Mesothelial cell of epicardium (in vitro differentiated cells): ENCODE measurements at regions not wholly inside any gene's neighbourhood (a gene's known extent, or its start where the extent isn't known, plus 50 kb on each side); places are given as distances from the start of the nearest gene placed in this dataset.

ENCODE experiments used
- DNase-seq, 2 experiments: peaks; one replicate each; pipeline ENCODE4 v3.0.0; 2021; ENCODE audit warnings: low spot score in 2 of 2; ENCODE audit not compliant: unreplicated experiment in 2 of 2
- H3K27ac Mint-ChIP-seq: 2 replicates; pipeline ENCODE4 v1.8.0; 2021; ENCODE audit warnings: mixed read lengths
- H3K27me3 Mint-ChIP-seq: 2 replicates; pipeline ENCODE4 v1.8.0; 2021; ENCODE audit warnings: low read depth, mixed read lengths
- H3K36me3 Mint-ChIP-seq: 2 replicates; pipeline ENCODE4 v1.8.0; 2021; ENCODE audit warnings: mixed read lengths
- H3K4me1 Mint-ChIP-seq: 2 replicates; pipeline ENCODE4 v1.8.0; 2021; ENCODE audit warnings: mixed read lengths
- H3K4me3 Mint-ChIP-seq: 2 replicates; pipeline ENCODE4 v1.8.0; 2021; ENCODE audit warnings: mild to moderate bottlenecking, moderate library complexity, mixed read lengths
- H3K9me3 Mint-ChIP-seq: 2 replicates; pipeline ENCODE4 v1.8.0; 2021; ENCODE audit warnings: mixed read lengths
- TF ChIP-seq, protein P1 (sequence below): fragments of 200-600 bp; sonication (generic); IDR thresholded peaks from one replicate; pipeline ENCODE4 v1.5.0; 2021; ENCODE audit warnings: antibody characterized with exemption; ENCODE audit not compliant: unreplicated experiment

DNA sequence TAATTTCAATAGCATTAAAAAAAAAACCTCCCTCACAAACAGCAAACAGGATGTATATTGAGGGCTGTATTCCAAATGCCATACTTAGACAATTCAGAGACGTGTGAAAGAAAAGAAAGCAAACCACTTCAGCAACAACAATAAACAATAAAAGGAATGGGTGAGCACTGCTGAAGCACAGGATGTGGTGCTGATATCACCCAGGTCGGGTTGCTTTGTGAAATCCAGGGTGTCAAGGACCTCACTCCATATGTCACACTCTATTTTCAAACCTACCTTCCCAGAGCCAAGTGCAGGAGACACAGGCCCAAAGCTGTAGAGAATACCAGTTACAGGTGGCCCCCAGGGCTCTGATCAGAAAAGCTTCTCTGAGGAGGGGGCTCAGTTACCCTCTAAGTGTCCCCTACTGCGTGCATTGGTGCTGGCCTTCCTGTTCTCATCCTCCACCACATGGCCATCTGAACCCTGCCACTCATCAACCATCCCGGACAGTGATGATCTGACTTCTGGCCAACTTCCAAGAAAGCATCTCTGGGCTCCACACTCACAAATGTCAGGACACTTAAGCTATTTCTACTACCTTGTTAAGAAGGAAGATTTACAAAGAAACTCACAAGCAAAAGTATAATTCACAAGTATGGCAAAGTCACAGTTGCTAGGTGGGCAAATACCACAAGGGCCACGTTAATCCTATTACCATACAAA, 363.0 kb downstream of the SS18 start:
- Mint-ChIP-seq H3K9me3 (peaks cover 26% of the 10 kb centered on the region), H3K4me1 (no peaks in the 10 kb centered on the region), H3K27ac (no peak overlapping the region), H3K36me3 (peaks cover 3% of the 10 kb centered on the region), H3K27me3 (no peaks in the 10 kb centered on the region), H3K4me3 (no peak overlapping the region)
- DNase-seq: no peak
- TF ChIP-seq, protein P1, sequence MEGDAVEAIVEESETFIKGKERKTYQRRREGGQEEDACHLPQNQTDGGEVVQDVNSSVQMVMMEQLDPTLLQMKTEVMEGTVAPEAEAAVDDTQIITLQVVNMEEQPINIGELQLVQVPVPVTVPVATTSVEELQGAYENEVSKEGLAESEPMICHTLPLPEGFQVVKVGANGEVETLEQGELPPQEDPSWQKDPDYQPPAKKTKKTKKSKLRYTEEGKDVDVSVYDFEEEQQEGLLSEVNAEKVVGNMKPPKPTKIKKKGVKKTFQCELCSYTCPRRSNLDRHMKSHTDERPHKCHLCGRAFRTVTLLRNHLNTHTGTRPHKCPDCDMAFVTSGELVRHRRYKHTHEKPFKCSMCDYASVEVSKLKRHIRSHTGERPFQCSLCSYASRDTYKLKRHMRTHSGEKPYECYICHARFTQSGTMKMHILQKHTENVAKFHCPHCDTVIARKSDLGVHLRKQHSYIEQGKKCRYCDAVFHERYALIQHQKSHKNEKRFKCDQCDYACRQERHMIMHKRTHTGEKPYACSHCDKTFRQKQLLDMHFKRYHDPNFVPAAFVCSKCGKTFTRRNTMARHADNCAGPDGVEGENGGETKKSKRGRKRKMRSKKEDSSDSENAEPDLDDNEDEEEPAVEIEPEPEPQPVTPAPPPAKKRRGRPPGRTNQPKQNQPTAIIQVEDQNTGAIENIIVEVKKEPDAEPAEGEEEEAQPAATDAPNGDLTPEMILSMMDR: no peak

DNA sequence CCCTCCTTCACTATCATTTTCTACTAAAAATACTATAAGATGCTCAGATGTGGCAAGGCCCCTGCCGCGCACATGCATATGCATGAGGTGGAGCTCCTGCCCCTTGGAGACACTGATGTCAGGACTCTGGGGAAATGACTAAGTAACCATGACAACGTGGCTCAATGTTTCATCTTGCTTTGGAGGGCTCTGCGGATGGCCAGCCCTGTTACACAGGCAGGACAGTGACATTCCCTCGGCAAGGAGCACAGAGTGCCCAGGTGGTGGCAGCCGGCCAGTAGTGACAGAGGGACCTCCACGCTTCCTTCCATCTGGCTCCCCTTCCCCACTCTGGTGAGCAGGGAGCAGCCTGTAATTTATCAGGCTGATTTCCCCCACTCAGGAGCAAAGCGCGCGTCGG, 364.1 kb downstream of the SS18 start:
- TF ChIP-seq, protein P1: no peak
- Mint-ChIP-seq H3K9me3 (peaks cover 23% of the 10 kb centered on the region), H3K4me1 (no peaks in the 10 kb centered on the region), H3K27ac (no peak overlapping the region), H3K36me3 (peaks cover 3% of the 10 kb centered on the region), H3K27me3 (no peaks in the 10 kb centered on the region), H3K4me3 (no peak overlapping the region)
- DNase-seq: no peak

DNA sequence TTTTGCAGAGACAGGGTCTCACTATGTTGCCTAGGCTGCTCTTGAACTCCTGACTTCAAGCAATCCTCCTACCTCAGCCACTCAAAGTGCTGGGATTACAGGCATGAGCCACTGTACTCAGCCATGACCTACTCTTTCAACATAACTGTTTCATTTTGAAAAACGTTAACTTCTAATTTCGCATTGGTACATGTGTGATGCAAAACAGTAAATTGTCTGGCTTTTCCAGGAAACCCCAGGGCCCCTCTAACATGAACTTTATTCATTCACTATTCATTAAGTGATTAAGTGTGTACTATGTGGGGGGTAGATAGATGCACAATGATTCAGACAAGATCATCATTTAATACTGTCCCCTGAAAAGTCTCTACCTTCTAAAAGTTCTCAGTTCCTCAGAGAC, 364.9 kb downstream of the SS18 start:
- Mint-ChIP-seq H3K36me3 (peaks cover 3% of the 10 kb centered on the region), H3K4me1 (no peaks in the 10 kb centered on the region), H3K27me3 (no peaks in the 10 kb centered on the region), H3K9me3 (peaks cover 20% of the 10 kb centered on the region), H3K4me3 (no peak overlapping the region), H3K27ac (no peak overlapping the region)
- TF ChIP-seq, protein P1: no peak
- no peak for DNase-seq

DNA sequence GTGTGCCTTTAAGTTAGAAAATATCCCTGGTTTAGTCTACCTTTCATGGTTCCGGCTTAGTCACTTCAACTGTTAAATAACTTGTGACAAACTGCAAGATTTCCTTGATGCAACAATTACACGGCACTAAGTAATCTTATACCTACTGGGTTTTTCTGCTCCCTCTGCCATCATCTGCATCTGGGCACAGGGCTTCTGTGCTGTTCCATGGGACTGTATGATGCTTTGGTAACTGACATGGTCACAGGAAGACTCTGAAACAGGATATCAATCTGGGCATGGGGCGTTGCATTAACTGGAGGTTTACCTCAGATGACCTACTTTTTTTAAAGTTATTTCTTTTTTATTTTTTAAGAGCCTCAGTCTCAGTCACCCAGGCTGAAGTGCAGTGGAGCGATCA, 365.4 kb downstream of the SS18 start:
- Mint-ChIP-seq H3K4me3 (no peak overlapping the region), H3K27me3 (no peaks in the 10 kb centered on the region), H3K9me3 (peaks cover 16% of the 10 kb centered on the region), H3K36me3 (peaks cover 1% of the 10 kb centered on the region), H3K27ac (no peak overlapping the region), H3K4me1 (no peaks in the 10 kb centered on the region)
- DNase-seq: no peak
- TF ChIP-seq, protein P1: no peak

DNA sequence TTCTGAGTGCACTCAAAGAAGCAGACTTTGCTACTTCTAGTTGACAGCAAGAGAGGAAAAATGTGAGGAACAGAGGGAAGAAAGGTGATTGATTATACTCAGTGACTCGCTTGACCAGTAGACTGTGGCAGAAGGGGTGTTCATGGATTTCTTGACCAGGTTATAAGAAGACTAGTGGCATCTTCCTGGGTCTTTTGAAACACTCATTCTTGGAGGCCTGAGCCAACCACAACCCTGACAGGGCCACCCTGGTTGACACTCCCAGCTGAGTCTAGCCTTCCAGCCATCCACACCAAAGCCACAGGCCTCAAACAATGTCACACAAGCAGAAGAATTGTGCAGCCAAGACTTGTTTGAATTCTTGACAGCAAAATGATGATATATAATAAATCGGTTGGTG, 366.3 kb downstream of the SS18 start:
- Mint-ChIP-seq H3K9me3 (peaks cover 17% of the 10 kb centered on the region), H3K36me3 (peaks cover 1% of the 10 kb centered on the region), H3K4me1 (no peaks in the 10 kb centered on the region), H3K4me3 (no peak overlapping the region), H3K27ac (no peak overlapping the region), H3K27me3 (no peaks in the 10 kb centered on the region)
- no peak for DNase-seq
- TF ChIP-seq, protein P1: no peak
